Kasumi-1 (cell line): ENCODE measurements at regions not wholly inside any gene's neighbourhood (a gene's known extent, or its start where the extent isn't known, plus 50 kb on each side); places are given as distances from the start of the nearest gene placed in this dataset.
A peak's percentile ranks its signal among the peaks of the same experiment; 100 is the strongest.

ENCODE experiments used
- DNase-seq, 2 experiments: peaks; one replicate each; lab custom pipeline; 2025; lab: John Stamatoyannopoulos, UW

GRCh38 chr6:67663105-67663895 is 971.8 kb upstream of the ADGRB3 start:
- no peak for DNase-seq

GRCh38 chr6:67653561-67653960 is 981.5 kb upstream of the ADGRB3 start:
- no peak for DNase-seq

- DNase-seq = no peak
Observed at GRCh38 chr6:67646550-67646949, 988.5 kb upstream of the ADGRB3 start.

GRCh38 chr6:67643281-67643680 is 991.8 kb upstream of the ADGRB3 start:
- no peak for DNase-seq

GRCh38 chr6:67642582-67642981 is 992.5 kb upstream of the ADGRB3 start:
- peak; percentile 15 to 38 for DNase-seq

- DNase-seq = peak; percentile 20 to 23
Observed at GRCh38 chr6:67640484-67640883, 994.6 kb upstream of the ADGRB3 start.

- no peak for DNase-seq
Observed at GRCh38 chr6:67639161-67639560, 995.9 kb upstream of the ADGRB3 start.

- DNase-seq = no peak
Observed at GRCh38 chr6:67634199-67634598, 1000.9 kb upstream of the ADGRB3 start.

GRCh38 chr6:67633058-67633457 is 1002.0 kb upstream of the ADGRB3 start:
- peak; percentile 11 to 21 for DNase-seq

GRCh38 chr6:67630146-67630545 is 1004.9 kb upstream of the ADGRB3 start:
- DNase-seq = peak; percentile 74 to 86

GRCh38 chr6:67629258-67629657 is 1005.8 kb upstream of the ADGRB3 start:
- DNase-seq = no peak

- no peak for DNase-seq
Observed at GRCh38 chr6:67615796-67616195, 1019.3 kb upstream of the ADGRB3 start.

- DNase-seq = no peak
Observed at GRCh38 chr6:67608099-67608749, 1026.9 kb upstream of the ADGRB3 start.

- peak; percentile 23 to 27 for DNase-seq
Observed at GRCh38 chr6:67606906-67607828, 1027.9 kb upstream of the ADGRB3 start.

GRCh38 chr6:67594366-67594765 is 1040.7 kb upstream of the ADGRB3 start:
- no peak for DNase-seq

- DNase-seq = no peak
Observed at GRCh38 chr6:67593247-67593646, 1041.8 kb upstream of the ADGRB3 start.

- no peak for DNase-seq
Observed at GRCh38 chr6:67591910-67592309, 1043.2 kb upstream of the ADGRB3 start.

GRCh38 chr6:67567842-67568241 is 1067.2 kb upstream of the ADGRB3 start:
- DNase-seq = no peak

GRCh38 chr6:67563671-67564070 is 1071.4 kb upstream of the ADGRB3 start:
- no peak for DNase-seq

GRCh38 chr6:67560068-67560467 is 1075.0 kb upstream of the ADGRB3 start:
- DNase-seq = no peak

- DNase-seq = no peak
Observed at GRCh38 chr6:67558985-67559384, 1076.1 kb upstream of the ADGRB3 start.

- no peak for DNase-seq
Observed at GRCh38 chr6:67544851-67545452, 1090.1 kb upstream of the ADGRB3 start.
